Stimulated activated effector memory CD8-positive, alpha-beta T cell treated with anti-CD3 and anti-CD28 coated beads, Interleukin-12 subunit alpha, Interleukin-12 subunit beta, amount 100 ng/mL, for 72 hours (primary cell): ENCODE measurements at regions not wholly inside any gene's neighbourhood (a gene's known extent, or its start where the extent isn't known, plus 50 kb on each side); places are given as distances from the start of the nearest gene placed in this dataset.

Source experiments
- ATAC-seq: fragments of 150-1000 bp; cut with Tn5 transposase; 2 replicates; pipeline ENCODE4 v1.10.0; 2021
- DNase-seq, 2 donors: peaks; one replicate each; pipeline ENCODE4 v3.0.0; 2021 to 2022; ENCODE audit warnings: low spot score in 2 of 2
- H3K27ac Mint-ChIP-seq: one replicate; pipeline ENCODE4 v1.8.0; 2022; ENCODE audit warnings: mild to moderate bottlenecking, mixed read lengths
- H3K36me3 Mint-ChIP-seq: one replicate; pipeline ENCODE4 v1.8.0; 2022; ENCODE audit warnings: mild to moderate bottlenecking, mixed read lengths
- H3K4me1 Mint-ChIP-seq: one replicate; pipeline ENCODE4 v1.8.0; 2022; ENCODE audit warnings: mixed read lengths
- H3K4me3 Mint-ChIP-seq: one replicate; pipeline ENCODE4 v1.8.0; 2022; ENCODE audit warnings: mild to moderate bottlenecking, mixed read lengths
- H3K9me3 Mint-ChIP-seq: one replicate; pipeline ENCODE4 v1.8.0; 2022; ENCODE audit warnings: mixed read lengths

DNA sequence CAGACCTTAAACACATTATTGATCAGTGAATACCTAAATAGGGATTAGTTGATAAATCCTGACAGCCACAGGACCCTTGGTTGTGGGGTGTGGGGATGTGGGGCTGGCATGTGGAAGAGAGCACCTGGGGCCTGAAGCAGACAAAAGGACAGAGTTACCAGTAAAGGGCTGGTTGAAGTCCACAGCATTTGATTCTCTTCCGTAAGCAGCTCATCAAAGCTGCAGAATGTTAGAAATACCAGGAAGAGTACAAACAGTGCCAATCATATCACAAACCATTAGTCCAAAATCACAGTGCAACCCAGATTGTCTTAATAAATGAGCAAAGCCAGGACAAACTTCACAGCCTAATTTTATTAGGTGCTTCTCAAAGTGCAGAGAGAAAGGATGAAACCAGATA is 92.5 kb upstream of the KL start:
- Mint-ChIP-seq H3K27ac (no peak overlapping the region), H3K36me3 (no peaks in the 10 kb centered on the region), H3K4me3 (no peak overlapping the region), H3K9me3 (no peaks in the 10 kb centered on the region), H3K4me1 (no peaks in the 10 kb centered on the region)
- ATAC-seq = no peak
- DNase-seq = no peak

DNA sequence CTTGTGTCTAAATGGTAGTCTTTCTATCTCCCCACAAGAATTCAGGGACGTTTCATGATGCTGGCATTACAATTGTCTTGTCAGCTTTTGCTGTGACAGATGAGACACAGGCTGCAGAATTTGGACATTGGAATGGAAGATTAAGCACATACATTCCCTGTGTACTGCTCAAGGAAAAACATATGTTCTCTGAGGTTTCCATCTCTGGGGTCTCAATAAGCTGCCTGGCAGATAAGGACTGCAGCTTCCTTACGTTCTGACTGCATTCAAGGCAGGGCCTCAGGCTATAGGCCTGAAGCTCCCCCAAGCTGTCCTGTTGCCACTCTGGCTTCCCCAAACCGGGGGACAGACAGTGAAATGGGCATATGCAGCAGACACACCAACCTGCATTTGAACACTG is 91.3 kb upstream of the KL start:
- H3K36me3 Mint-ChIP-seq = no peaks in the 10 kb centered on the region
- no peak overlapping the region for H3K4me3 Mint-ChIP-seq
- no peaks in the 10 kb centered on the region for H3K9me3 Mint-ChIP-seq
- DNase-seq (no peak), ATAC-seq (no peak)
- H3K4me1 Mint-ChIP-seq = no peaks in the 10 kb centered on the region
- no peak overlapping the region for H3K27ac Mint-ChIP-seq

DNA sequence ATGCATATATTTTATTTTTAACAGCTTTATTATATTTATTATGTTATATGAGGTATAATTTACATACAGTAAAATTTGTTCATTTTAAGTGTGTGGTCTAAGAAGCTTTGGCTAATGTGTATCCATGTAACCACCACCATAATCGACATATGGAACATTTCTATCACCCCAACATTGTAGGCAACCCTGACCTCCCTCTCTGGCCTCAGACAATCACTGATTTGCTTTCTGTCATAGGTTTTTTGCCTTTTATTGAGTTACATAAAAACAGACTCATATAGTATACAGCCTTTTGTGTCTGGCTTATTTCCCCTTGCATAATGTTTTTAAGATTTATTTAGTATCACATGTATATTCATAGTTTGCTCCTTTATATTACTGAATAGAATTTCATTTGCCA is 90.7 kb upstream of the KL start:
- Mint-ChIP-seq H3K27ac (no peak overlapping the region), H3K4me3 (no peak overlapping the region), H3K9me3 (no peaks in the 10 kb centered on the region), H3K36me3 (no peaks in the 10 kb centered on the region), H3K4me1 (no peaks in the 10 kb centered on the region)
- DNase-seq (no peak), ATAC-seq (no peak)

- no peak for DNase-seq
- no peak for ATAC-seq
- Mint-ChIP-seq H3K4me1 (no peaks in the 10 kb centered on the region), H3K9me3 (peaks cover 3% of the 10 kb centered on the region), H3K27ac (no peak overlapping the region), H3K36me3 (no peaks in the 10 kb centered on the region), H3K4me3 (no peak overlapping the region)
Measured at GRCh38 chr13:32932376-32932775, 83.8 kb upstream of the KL start.

DNA sequence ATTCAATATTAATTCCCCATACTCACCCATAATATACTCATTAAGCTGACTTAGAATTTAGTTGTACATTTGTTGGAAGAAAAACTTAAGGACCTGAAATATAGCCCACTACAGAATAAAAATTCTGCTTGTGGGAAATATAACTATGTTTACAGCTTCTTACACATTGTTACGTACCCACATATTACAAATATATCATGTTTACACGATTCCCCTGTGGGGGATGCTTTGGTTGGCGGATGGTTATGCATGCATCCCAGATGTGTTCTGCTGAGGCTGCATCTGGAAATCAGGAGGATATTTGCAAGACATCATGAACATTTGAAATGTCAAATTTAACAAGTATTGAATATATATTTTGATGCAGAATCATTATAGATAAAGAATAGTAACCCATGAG is 79.5 kb upstream of the KL start:
- Mint-ChIP-seq H3K4me3 (no peak overlapping the region), H3K4me1 (peaks cover 7% of the 10 kb centered on the region), H3K36me3 (no peaks in the 10 kb centered on the region), H3K27ac (no peak overlapping the region), H3K9me3 (peaks cover 3% of the 10 kb centered on the region)
- ATAC-seq = no peak
- DNase-seq = no peak

- H3K9me3 Mint-ChIP-seq = no peaks in the 10 kb centered on the region
- peaks cover 8% of the 10 kb centered on the region for H3K4me1 Mint-ChIP-seq
- H3K4me3 Mint-ChIP-seq = no peak overlapping the region
- ATAC-seq (no peak), DNase-seq (no peak)
- H3K36me3 Mint-ChIP-seq = no peaks in the 10 kb centered on the region
- H3K27ac Mint-ChIP-seq = no peak overlapping the region
Measured at GRCh38 chr13:32938314-32938713, 77.9 kb upstream of the KL start.

- DNase-seq = no peak
- H3K27ac Mint-ChIP-seq = no peak overlapping the region
- no peaks in the 10 kb centered on the region for H3K9me3 Mint-ChIP-seq
- no peak overlapping the region for H3K4me3 Mint-ChIP-seq
- no peaks in the 10 kb centered on the region for H3K36me3 Mint-ChIP-seq
- H3K4me1 Mint-ChIP-seq = peaks cover 8% of the 10 kb centered on the region
- no peak for ATAC-seq
Measured at GRCh38 chr13:32938907-32939306, 77.3 kb upstream of the KL start.

- no peak for ATAC-seq
Measured at GRCh38 chr13:32940601-32941000, 75.6 kb upstream of the KL start.

DNA sequence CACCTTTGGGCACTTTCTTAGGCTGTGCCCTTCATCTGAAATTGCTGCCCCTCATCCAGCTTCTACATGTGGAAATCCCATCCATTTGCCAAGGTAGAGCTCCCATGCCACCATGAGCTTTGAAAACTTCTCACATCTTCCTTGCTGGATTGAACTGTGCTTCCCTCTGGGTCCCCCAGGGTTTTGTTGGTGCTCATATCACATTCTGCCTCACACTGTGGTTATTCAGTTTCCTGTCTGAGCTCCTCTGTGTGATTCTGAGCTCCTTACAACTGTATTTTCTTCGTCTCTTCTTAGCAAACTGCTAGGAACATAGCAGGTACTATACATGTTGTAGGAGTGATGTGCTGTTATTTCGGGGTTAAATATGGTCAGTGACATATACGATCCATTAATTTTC is 74.9 kb upstream of the KL start:
- Mint-ChIP-seq H3K36me3 (no peaks in the 10 kb centered on the region), H3K27ac (no peak overlapping the region), H3K9me3 (no peaks in the 10 kb centered on the region), H3K4me1 (peaks cover 20% of the 10 kb centered on the region), H3K4me3 (no peak overlapping the region)
- ATAC-seq = peak; percentile 53
- no peak for DNase-seq

More at GRCh38 chr13:32940601-32941000, 75.6 kb upstream of the KL start:
- no peak overlapping the region for H3K27ac Mint-ChIP-seq
- H3K36me3 Mint-ChIP-seq = no peaks in the 10 kb centered on the region
- H3K4me3 Mint-ChIP-seq = no peak overlapping the region
- DNase-seq = no peak
- H3K9me3 Mint-ChIP-seq = no peaks in the 10 kb centered on the region
- peaks cover 13% of the 10 kb centered on the region for H3K4me1 Mint-ChIP-seq

DNA sequence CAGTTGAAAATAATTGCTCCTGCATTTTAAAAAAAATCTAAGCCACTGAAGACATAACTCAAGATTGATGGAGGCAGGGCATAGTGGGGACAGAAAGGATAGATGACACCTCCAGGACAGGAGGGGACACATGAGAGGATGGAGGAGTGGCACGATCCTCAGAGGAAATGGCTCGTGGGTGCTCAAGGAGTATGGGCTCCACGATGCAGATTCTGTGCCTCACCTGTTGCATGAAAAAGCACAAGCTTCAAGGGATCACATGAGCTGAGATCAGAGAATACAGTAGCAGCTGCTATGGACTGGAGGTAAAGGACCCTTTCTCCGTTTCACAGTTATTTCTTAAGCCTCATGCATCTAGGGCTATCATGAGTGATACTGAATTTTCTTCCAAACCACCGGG is 69.7 kb upstream of the KL start:
- Mint-ChIP-seq H3K4me1 (peaks cover 15% of the 10 kb centered on the region), H3K27ac (no peak overlapping the region)

DNA sequence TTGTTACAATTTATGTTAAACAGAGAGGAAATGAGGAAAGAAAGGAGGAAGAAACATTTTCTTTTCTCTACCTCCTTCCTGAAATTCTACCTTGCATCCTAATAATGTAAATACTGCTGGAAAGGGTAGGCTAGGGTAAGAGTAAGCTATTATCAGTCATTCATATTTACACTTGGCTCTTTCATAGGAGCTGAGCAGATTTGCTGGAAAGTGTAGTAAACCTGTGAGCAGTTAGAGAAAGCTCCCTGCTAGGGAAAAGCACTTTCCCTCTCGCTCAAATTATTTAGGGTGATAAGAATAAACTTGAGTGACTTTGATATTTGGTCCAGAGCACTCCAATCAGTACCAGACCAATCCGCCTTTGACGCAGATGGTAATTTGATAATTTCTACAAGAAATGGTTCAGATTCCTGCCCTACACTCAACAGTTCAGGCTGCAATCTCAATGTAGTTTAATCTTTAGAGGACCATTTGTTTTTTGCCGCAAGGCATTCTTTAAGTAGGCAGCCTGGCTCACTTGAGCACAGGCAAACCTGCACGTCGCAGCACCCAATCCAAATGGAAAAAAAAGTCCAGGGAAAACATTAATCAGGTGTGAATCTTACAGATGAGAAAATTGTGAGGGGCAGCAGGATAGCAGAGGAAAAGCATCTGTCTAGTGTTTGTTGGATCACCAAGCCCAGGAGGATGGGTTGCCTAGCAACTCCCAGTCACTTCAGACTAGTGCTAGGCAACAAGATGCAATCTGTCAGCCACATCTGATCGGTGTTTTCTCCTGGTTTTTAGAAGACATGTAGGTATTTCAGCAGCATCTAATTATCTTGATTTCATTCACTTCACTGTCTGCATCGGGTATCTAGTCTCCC is 68.6 kb upstream of the KL start:
- H3K27ac Mint-ChIP-seq = no peak overlapping the region
- peaks cover 13% of the 10 kb centered on the region for H3K4me1 Mint-ChIP-seq
- H3K36me3 Mint-ChIP-seq = no peaks in the 10 kb centered on the region
- DNase-seq (no peak), ATAC-seq (no peak)
- no peak overlapping the region for H3K4me3 Mint-ChIP-seq
- H3K9me3 Mint-ChIP-seq = no peaks in the 10 kb centered on the region

More for the DNA sequence above, 69.7 kb upstream of the KL start:
- Mint-ChIP-seq H3K9me3 (no peaks in the 10 kb centered on the region), H3K4me3 (no peak overlapping the region), H3K36me3 (no peaks in the 10 kb centered on the region)
- DNase-seq (no peak), ATAC-seq (no peak)

GRCh38 chr13:32949820-32950219 is 66.4 kb upstream of the KL start:
- ATAC-seq = no peak
- no peak overlapping the region for H3K27ac Mint-ChIP-seq
- DNase-seq = no peak
- no peaks in the 10 kb centered on the region for H3K36me3 Mint-ChIP-seq
- H3K4me3 Mint-ChIP-seq = no peak overlapping the region
- H3K9me3 Mint-ChIP-seq = no peaks in the 10 kb centered on the region
- H3K4me1 Mint-ChIP-seq = peaks cover 13% of the 10 kb centered on the region

GRCh38 chr13:32951580-32951979 is 64.6 kb upstream of the KL start:
- Mint-ChIP-seq H3K36me3 (no peaks in the 10 kb centered on the region), H3K4me1 (no peaks in the 10 kb centered on the region), H3K9me3 (no peaks in the 10 kb centered on the region), H3K27ac (no peak overlapping the region), H3K4me3 (no peak overlapping the region)
- ATAC-seq (peak; percentile 28), DNase-seq (no peak)

GRCh38 chr13:32955881-32956594 is 60.2 kb upstream of the KL start:
- ATAC-seq = no peak
- no peaks in the 10 kb centered on the region for H3K36me3 Mint-ChIP-seq
- no peaks in the 10 kb centered on the region for H3K9me3 Mint-ChIP-seq
- no peaks in the 10 kb centered on the region for H3K4me1 Mint-ChIP-seq
- DNase-seq = no peak
- H3K27ac Mint-ChIP-seq = no peak overlapping the region
- no peak overlapping the region for H3K4me3 Mint-ChIP-seq

GRCh38 chr13:32956595-32956933 is 59.7 kb upstream of the KL start:
- no peak for DNase-seq
- H3K4me1 Mint-ChIP-seq = no peaks in the 10 kb centered on the region
- no peaks in the 10 kb centered on the region for H3K9me3 Mint-ChIP-seq
- H3K4me3 Mint-ChIP-seq = no peak overlapping the region
- no peak for ATAC-seq
- H3K27ac Mint-ChIP-seq = no peak overlapping the region
- no peaks in the 10 kb centered on the region for H3K36me3 Mint-ChIP-seq

GRCh38 chr13:32960626-32961025 is 55.6 kb upstream of the KL start:
- Mint-ChIP-seq H3K4me1 (no peaks in the 10 kb centered on the region), H3K36me3 (no peaks in the 10 kb centered on the region), H3K4me3 (no peak overlapping the region), H3K9me3 (no peaks in the 10 kb centered on the region), H3K27ac (no peak overlapping the region)
- DNase-seq (no peak), ATAC-seq (no peak)
